ENCODE measurements at regions not wholly inside any gene's neighbourhood (a gene's known extent, or its start where the extent isn't known, plus 50 kb on each side); places are given as distances from the start of the nearest gene placed in this dataset.

- H3K27ac Mint-ChIP-seq (ENCODE audit: low read depth): no peak overlapping the region
Observed at GRCh38 chr12:4203772-4204376, 69.7 kb upstream of the CCND2 start.

GRCh38 chr12:4202918-4203317, 70.6 kb upstream of the CCND2 start:
- H3K9me3 Mint-ChIP-seq: no peaks in the 10 kb centered on the region
- no peak overlapping the region for H3K27ac Mint-ChIP-seq (ENCODE audit: low read depth)
- H3K36me3 Mint-ChIP-seq (ENCODE audit: insufficient read depth): no peaks in the 10 kb centered on the region
- ATAC-seq (replicated peaks; ENCODE audit: extremely low read depth, poor library complexity, severe bottlenecking): no peak
- peaks cover 8% of the 10 kb centered on the region for H3K27me3 Mint-ChIP-seq
- no peak overlapping the region for H3K4me3 Mint-ChIP-seq
- no peak for DNase-seq (ENCODE audit: low spot score in 2 of 2)
- no peaks in the 10 kb centered on the region for H3K4me1 Mint-ChIP-seq

More at GRCh38 chr12:4203772-4204376, 69.7 kb upstream of the CCND2 start:
- Mint-ChIP-seq H3K4me3 (no peak overlapping the region), H3K4me1 (no peaks in the 10 kb centered on the region), H3K36me3 (ENCODE audit: insufficient read depth) (no peaks in the 10 kb centered on the region), H3K9me3 (no peaks in the 10 kb centered on the region), H3K27me3 (peaks cover 8% of the 10 kb centered on the region)
- DNase-seq (ENCODE audit: low spot score in 2 of 2): no peak
- no peak for ATAC-seq (replicated peaks; ENCODE audit: extremely low read depth, poor library complexity, severe bottlenecking)

GRCh38 chr12:4202487-4202886, 71.1 kb upstream of the CCND2 start:
- Mint-ChIP-seq H3K9me3 (no peaks in the 10 kb centered on the region), H3K4me1 (no peaks in the 10 kb centered on the region), H3K36me3 (ENCODE audit: insufficient read depth) (no peaks in the 10 kb centered on the region), H3K4me3 (no peak overlapping the region), H3K27ac (ENCODE audit: low read depth) (no peak overlapping the region), H3K27me3 (peaks cover 8% of the 10 kb centered on the region)
- DNase-seq (ENCODE audit: low spot score in 2 of 2) (no peak), ATAC-seq (replicated peaks; ENCODE audit: extremely low read depth, poor library complexity, severe bottlenecking) (no peak)

DNA sequence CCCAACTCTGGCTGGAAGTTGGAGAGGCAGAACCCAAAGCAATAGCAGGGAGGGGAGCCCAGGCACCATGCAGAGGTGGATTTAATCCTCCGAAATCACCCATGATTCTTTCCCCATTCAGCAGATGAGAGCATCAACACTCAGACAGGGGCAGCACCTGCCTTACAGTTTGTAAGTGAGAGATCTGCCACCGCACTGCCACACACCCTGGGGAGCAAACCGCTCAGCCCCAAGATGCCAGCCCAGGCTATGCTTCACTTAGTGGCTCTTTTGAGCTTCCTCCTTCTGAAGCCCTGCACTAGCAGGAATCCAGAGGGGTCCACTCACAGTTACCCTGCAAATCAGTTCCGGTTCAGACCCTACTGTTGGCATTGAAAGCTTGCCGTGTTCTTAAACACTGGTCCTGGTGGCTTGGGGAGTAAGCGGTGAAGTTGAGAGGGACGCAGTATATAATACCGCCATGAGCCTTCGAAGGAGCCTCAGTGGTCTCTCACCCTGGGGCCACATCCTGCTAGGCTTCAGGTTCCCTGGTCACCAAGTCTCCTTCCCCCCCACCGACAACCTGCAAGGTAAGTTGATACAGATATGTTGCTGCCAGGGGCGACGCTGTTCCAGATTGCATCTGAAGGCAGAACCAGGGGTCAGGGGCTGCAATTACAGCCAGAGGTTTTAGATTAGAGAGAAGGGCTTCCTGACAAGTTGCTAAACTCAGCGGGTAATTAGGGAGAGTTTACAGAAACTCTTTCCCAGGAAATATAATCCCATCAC, 72.0 kb upstream of the CCND2 start:
- H3K9me3 Mint-ChIP-seq: no peaks in the 10 kb centered on the region
- H3K36me3 Mint-ChIP-seq (ENCODE audit: insufficient read depth): peaks cover 2% of the 10 kb centered on the region
- no peak overlapping the region for H3K27ac Mint-ChIP-seq (ENCODE audit: low read depth)
- DNase-seq (ENCODE audit: low spot score in 2 of 2): no peak
- no peaks in the 10 kb centered on the region for H3K4me1 Mint-ChIP-seq
- H3K27me3 Mint-ChIP-seq: peaks cover 8% of the 10 kb centered on the region
- ATAC-seq (replicated peaks; ENCODE audit: extremely low read depth, poor library complexity, severe bottlenecking): no peak
- no peak overlapping the region for H3K4me3 Mint-ChIP-seq

DNA sequence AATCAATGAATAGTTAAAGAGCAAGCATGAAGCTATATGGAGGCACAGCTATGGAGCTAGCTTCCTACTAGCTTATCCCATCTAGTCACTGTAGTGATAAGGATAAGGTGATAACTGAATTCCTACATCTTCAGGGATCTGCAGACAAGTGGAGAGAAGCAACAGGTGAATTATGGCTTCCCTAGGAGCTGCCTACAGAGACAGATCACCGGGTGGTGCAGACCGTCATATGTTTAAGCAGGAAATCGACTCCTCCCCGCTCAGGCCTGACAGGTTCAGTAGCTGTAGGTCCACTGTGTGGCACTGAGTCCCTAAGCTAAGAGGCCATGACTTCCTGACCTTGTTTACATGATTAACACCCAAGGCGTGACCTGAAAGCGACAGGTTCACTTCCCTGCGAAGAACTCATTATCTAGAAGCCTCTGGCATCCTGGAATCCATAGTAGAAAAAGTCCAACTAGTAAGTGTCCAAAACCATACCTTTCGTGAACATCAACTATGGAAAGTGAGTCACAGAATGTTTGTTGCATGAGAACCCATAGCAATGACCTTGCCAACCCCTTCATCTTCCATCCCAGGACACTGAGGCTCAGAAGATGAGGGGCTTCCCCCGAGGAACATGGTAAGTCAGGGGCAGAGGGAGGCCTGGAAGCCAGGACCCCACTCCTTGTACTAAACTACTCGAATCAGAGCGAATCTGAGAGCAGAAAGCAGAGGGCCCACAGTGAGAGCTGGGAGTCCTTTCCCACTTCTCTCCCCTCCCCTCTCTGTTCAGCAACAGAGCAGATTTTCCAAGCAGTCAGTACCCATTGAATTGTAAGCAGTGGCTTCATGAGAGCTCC, 75.4 kb upstream of the CCND2 start:
- Mint-ChIP-seq H3K4me3 (no peak overlapping the region), H3K27ac (ENCODE audit: low read depth) (no peak overlapping the region), H3K9me3 (no peaks in the 10 kb centered on the region), H3K4me1 (no peaks in the 10 kb centered on the region), H3K27me3 (no peaks in the 10 kb centered on the region), H3K36me3 (ENCODE audit: insufficient read depth) (peaks cover 2% of the 10 kb centered on the region)
- DNase-seq (ENCODE audit: low spot score in 2 of 2) (no peak), ATAC-seq (replicated peaks; ENCODE audit: extremely low read depth, poor library complexity, severe bottlenecking) (no peak)

GRCh38 chr12:4196805-4197420, 76.6 kb upstream of the CCND2 start:
- H3K27ac Mint-ChIP-seq (ENCODE audit: low read depth): no peak overlapping the region
- H3K4me1 Mint-ChIP-seq: no peaks in the 10 kb centered on the region
- no peaks in the 10 kb centered on the region for H3K9me3 Mint-ChIP-seq
- no peak overlapping the region for H3K4me3 Mint-ChIP-seq
- peaks cover 2% of the 10 kb centered on the region for H3K36me3 Mint-ChIP-seq (ENCODE audit: insufficient read depth)
- H3K27me3 Mint-ChIP-seq: no peaks in the 10 kb centered on the region
- DNase-seq (ENCODE audit: low spot score in 2 of 2) (no peak), ATAC-seq (replicated peaks; ENCODE audit: extremely low read depth, poor library complexity, severe bottlenecking) (no peak)

DNA sequence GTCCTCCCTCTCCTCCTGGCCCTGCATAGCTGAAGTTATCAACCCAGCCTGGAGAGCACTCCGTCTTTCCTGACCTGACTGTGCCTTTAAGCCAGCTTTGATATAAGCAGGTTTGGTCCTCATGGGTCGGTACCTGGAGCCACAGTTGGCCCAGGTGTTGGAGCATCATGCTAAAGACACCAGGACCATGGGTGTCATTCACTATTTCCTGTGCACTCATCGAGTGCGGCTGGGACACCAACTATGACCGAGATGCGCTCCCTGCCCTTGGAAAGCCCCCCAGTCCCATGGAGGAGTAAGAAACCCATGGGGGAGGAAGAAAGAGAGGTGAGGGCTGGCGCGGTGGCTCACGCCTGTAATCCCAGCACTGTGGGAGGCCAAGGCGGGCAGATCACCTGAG, 78.9 kb upstream of the CCND2 start:
- Mint-ChIP-seq H3K36me3 (ENCODE audit: insufficient read depth) (peaks cover 2% of the 10 kb centered on the region), H3K4me3 (no peak overlapping the region), H3K27ac (ENCODE audit: low read depth) (no peak overlapping the region), H3K9me3 (no peaks in the 10 kb centered on the region), H3K4me1 (no peaks in the 10 kb centered on the region), H3K27me3 (no peaks in the 10 kb centered on the region)
- ATAC-seq (replicated peaks; ENCODE audit: extremely low read depth, poor library complexity, severe bottlenecking): no peak
- no peak for DNase-seq (ENCODE audit: low spot score in 2 of 2)

DNA sequence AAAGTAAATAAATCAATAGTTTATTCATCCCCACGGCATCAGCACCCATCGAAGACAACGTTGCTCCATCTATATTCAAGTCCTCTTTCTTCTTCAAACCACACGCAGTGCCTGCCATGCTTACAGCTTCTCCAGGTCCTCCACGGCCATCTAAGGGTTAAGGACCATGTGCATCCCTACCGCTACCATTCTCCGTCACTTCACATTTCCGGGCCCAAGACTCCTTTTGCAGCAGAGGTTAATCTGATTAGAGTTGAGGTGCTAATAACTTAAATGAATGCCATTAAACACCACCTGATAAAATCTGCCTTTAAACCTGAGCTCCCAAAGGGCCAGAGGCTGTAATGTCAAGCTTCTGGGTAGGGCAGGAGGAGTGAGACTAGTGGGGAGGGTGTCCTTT, 79.7 kb upstream of the CCND2 start:
- Mint-ChIP-seq H3K4me1 (no peaks in the 10 kb centered on the region), H3K9me3 (no peaks in the 10 kb centered on the region), H3K27ac (ENCODE audit: low read depth) (no peak overlapping the region), H3K4me3 (no peak overlapping the region), H3K27me3 (no peaks in the 10 kb centered on the region), H3K36me3 (ENCODE audit: insufficient read depth) (peaks cover 2% of the 10 kb centered on the region)
- ATAC-seq (replicated peaks; ENCODE audit: extremely low read depth, poor library complexity, severe bottlenecking) (no peak), DNase-seq (ENCODE audit: low spot score in 2 of 2) (no peak)

GRCh38 chr12:4191642-4192041, 81.9 kb upstream of the CCND2 start:
- Mint-ChIP-seq H3K27me3 (no peaks in the 10 kb centered on the region), H3K4me3 (no peak overlapping the region), H3K27ac (ENCODE audit: low read depth) (no peak overlapping the region), H3K9me3 (no peaks in the 10 kb centered on the region), H3K4me1 (no peaks in the 10 kb centered on the region), H3K36me3 (ENCODE audit: insufficient read depth) (no peaks in the 10 kb centered on the region)
- ATAC-seq (replicated peaks; ENCODE audit: extremely low read depth, poor library complexity, severe bottlenecking) (no peak), DNase-seq (ENCODE audit: low spot score in 2 of 2) (no peak)

DNA sequence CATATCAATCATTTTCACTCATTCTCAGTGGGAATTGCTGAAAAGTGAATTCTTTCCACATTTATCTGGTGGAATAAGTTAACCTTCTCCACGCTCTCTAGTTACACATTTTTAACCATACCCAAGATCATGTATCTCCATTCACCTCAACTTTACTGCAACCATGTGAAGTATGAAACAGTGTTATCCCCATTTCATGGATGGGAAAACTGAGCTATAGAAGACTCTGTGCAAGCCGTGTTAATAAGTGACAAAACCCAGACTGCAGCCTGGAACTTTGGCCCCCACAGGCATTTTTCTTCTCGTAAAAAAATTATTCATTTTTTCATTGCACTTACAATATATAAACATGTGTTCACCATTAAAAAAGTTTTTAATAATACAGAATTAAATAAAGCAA, 82.4 kb upstream of the CCND2 start:
- ATAC-seq (replicated peaks; ENCODE audit: extremely low read depth, poor library complexity, severe bottlenecking) (no peak), DNase-seq (ENCODE audit: low spot score in 2 of 2) (no peak)
- no peak overlapping the region for H3K27ac Mint-ChIP-seq (ENCODE audit: low read depth)
- no peaks in the 10 kb centered on the region for H3K36me3 Mint-ChIP-seq (ENCODE audit: insufficient read depth)
- H3K4me1 Mint-ChIP-seq: no peaks in the 10 kb centered on the region
- no peaks in the 10 kb centered on the region for H3K9me3 Mint-ChIP-seq
- no peak overlapping the region for H3K4me3 Mint-ChIP-seq
- no peaks in the 10 kb centered on the region for H3K27me3 Mint-ChIP-seq

DNA sequence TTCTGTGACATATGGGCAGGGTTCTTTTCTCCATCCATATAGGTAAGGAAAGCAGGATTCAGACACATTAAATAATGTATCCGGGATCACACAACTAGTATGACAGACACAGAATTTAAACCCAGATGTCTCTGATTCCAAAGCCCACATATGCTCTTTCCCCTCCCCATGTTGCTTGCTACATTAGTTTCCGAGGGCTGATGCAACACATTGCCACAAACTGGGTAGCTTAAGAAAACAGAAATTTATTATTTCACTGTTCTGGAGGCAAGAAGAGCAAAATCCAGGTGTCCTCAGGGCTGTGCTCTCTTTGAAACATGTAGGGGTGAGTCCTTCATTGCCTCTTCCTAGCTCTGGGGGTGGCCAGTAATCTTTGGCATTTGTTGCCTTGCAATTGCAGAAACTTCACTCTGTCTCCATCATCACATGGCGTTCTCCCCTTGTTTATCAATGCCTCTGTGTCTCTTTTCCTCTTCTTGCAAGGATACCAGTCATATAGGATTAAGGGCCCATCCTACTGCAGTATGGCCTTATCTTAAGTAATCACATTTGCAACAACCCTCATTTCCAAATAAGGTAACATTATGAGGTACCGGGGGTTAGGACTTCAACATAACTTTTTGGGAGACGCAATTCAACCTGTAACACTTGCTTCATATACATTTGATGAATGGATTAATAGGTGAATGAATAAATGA, 83.0 kb upstream of the CCND2 start:
- DNase-seq (ENCODE audit: low spot score in 2 of 2): no peak
- ATAC-seq (replicated peaks; ENCODE audit: extremely low read depth, poor library complexity, severe bottlenecking): no peak
- Mint-ChIP-seq H3K9me3 (no peaks in the 10 kb centered on the region), H3K27ac (ENCODE audit: low read depth) (no peak overlapping the region), H3K36me3 (ENCODE audit: insufficient read depth) (no peaks in the 10 kb centered on the region), H3K4me1 (no peaks in the 10 kb centered on the region), H3K4me3 (no peak overlapping the region), H3K27me3 (no peaks in the 10 kb centered on the region)

GRCh38 chr12:4189721-4190120, 83.8 kb upstream of the CCND2 start:
- DNase-seq (ENCODE audit: low spot score in 2 of 2): no peak
- no peak for ATAC-seq (replicated peaks; ENCODE audit: extremely low read depth, poor library complexity, severe bottlenecking)
- no peak overlapping the region for H3K27ac Mint-ChIP-seq (ENCODE audit: low read depth)
- H3K27me3 Mint-ChIP-seq: no peaks in the 10 kb centered on the region
- no peaks in the 10 kb centered on the region for H3K36me3 Mint-ChIP-seq (ENCODE audit: insufficient read depth)
- H3K4me3 Mint-ChIP-seq: no peak overlapping the region
- no peaks in the 10 kb centered on the region for H3K9me3 Mint-ChIP-seq
- H3K4me1 Mint-ChIP-seq: no peaks in the 10 kb centered on the region

Data from central memory CD8-positive, alpha-beta T cell (primary cell).